Mucosa of rectum (tissue), 2 donors: ENCODE measurements at regions not wholly inside any gene's neighbourhood (a gene's known extent, or its start where the extent isn't known, plus 50 kb on each side); places are given as distances from the start of the nearest gene placed in this dataset.
A peak's percentile ranks its signal among the peaks of the same experiment; 100 is the strongest.

Experiments used
- H3K27ac ChIP-seq, 2 donors: one replicate each; pipeline ENCODE4 v1.7.0; 2013; ENCODE audit warnings: inconsistent platforms in 2 of 2, low read depth in 2 of 2, low read length in 2 of 2
- H3K27me3 ChIP-seq, 2 donors: one replicate each; pipeline ENCODE4 v1.7.0; 2013; ENCODE audit warnings: low read length in 2 of 2; ENCODE audit not compliant: control insufficient read depth in 2 of 2, insufficient read depth in 2 of 2
- H3K36me3 ChIP-seq, 2 donors: one replicate each; pipeline ENCODE4 v1.7.0; 2013; ENCODE audit warnings: low read length in 2 of 2; ENCODE audit not compliant: control insufficient read depth in 2 of 2, insufficient read depth in 2 of 2
- H3K4me1 ChIP-seq, 2 donors: one replicate each; pipeline ENCODE4 v1.7.0; 2013; ENCODE audit warnings: low read length in 2 of 2, mild to moderate bottlenecking in 1 of 2; ENCODE audit not compliant: control insufficient read depth in 2 of 2, insufficient read depth in 2 of 2
- H3K4me3 ChIP-seq, 2 donors: one replicate each; pipeline ENCODE4 v1.7.0; 2013; ENCODE audit warnings: low read length in 2 of 2
- H3K9ac ChIP-seq, 2 donors: one replicate each; pipeline ENCODE4 v1.7.0; 2013; ENCODE audit warnings: low read length in 2 of 2, low read depth in 1 of 2, mild to moderate bottlenecking in 1 of 2
- H3K9me3 ChIP-seq, 2 donors: one replicate each; pipeline ENCODE4 v1.7.0; 2013; ENCODE audit warnings: low read length in 2 of 2; ENCODE audit not compliant: control insufficient read depth in 2 of 2
- donor health status: healthy.
- donor health status: Normal muscosa, but diverticular disease.

GRCh38 chr14:34065236-34065635 lies 114.4 kb upstream of the EGLN3 start:
- Histone ChIP-seq H3K9ac (no peak overlapping the region), H3K27ac (no peak overlapping the region), H3K4me1 (peaks cover 3 to 7% of the 10 kb centered on the region in 2 donors), H3K36me3 (no peaks in the 10 kb centered on the region), H3K4me3 (no peak overlapping the region), H3K27me3 (no peaks in the 10 kb centered on the region), H3K9me3 (no peaks in the 10 kb centered on the region)

DNA sequence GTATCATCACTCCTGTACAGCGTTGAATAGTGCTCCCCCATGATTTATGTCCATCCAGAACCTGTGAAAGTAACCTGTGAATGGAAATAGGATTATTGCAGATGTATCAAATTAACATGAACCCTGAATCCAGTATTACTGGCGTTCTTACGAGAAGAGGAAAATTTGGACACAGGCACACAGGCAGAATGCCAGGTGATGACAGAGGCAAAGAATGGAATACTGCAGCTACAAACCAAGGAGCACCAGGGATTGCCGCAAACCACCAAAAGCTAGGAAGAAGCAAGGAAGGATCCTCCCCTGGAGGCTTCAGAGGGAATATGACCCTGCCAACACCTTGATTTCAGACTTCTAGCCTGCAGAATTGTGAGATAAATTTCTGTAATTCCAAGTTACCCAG lies 113.5 kb upstream of the EGLN3 start:
- Histone ChIP-seq H3K4me1 (peaks cover 8 to 13% of the 10 kb centered on the region in 2 donors), H3K9ac (no peak overlapping the region), H3K9me3 (no peaks in the 10 kb centered on the region), H3K27me3 (no peaks in the 10 kb centered on the region), H3K27ac (no peak overlapping the region), H3K36me3 (no peaks in the 10 kb centered on the region), H3K4me3 (no peak overlapping the region)

- Histone ChIP-seq H3K27me3 (no peaks in the 10 kb centered on the region), H3K9me3 (no peaks in the 10 kb centered on the region), H3K27ac (no peak overlapping the region), H3K9ac (no peak overlapping the region), H3K4me1 (peaks cover 11 to 15% of the 10 kb centered on the region in 2 donors), H3K36me3 (no peaks in the 10 kb centered on the region), H3K4me3 (no peak overlapping the region)
These were observed 112.7 kb upstream of the EGLN3 start for GRCh38 chr14:34063470-34064164.

DNA sequence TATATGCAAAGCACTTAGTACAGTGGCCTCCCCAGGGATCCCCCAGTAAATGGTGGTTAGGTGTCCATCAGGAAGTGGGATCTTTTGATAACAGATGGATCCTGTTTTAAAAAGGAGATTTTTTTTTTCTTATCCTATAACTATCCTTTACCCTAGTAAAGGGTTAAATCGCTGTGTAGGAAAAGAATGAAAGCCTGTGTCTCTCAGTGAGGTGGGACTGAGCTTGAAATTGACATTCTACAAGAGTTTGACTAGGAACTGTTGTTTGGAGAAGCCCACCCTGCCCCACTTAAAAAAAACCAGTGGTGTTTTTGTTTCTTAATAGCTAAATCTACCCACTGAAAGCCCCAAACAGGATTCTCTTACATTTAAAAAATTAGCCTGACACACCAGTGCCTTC lies 112.2 kb upstream of the EGLN3 start:
- Histone ChIP-seq H3K9ac (no peak overlapping the region), H3K27ac (no peak overlapping the region), H3K36me3 (no peaks in the 10 kb centered on the region), H3K27me3 (no peaks in the 10 kb centered on the region), H3K4me3 (no peak overlapping the region), H3K9me3 (no peaks in the 10 kb centered on the region), H3K4me1 (peaks cover 11 to 15% of the 10 kb centered on the region in 2 donors)

GRCh38 chr14:34062353-34062973 lies 111.6 kb upstream of the EGLN3 start:
- H3K4me1 ChIP-seq: peaks cover 11 to 15% of the 10 kb centered on the region in 2 donors
- no peak overlapping the region for H3K27ac ChIP-seq
- H3K36me3 ChIP-seq: no peaks in the 10 kb centered on the region

GRCh38 chr14:34060651-34060999 lies 109.8 kb upstream of the EGLN3 start:
- H3K4me3 ChIP-seq: peak overlapping the region; percentile 73 to 74
- H3K27me3 ChIP-seq: no peaks in the 10 kb centered on the region
- peak overlapping the region; percentile 92 to 97 for H3K27ac ChIP-seq
- peaks cover 11 to 15% of the 10 kb centered on the region in 2 donors for H3K4me1 ChIP-seq
- no peaks in the 10 kb centered on the region for H3K36me3 ChIP-seq
- H3K9me3 ChIP-seq: no peaks in the 10 kb centered on the region
- H3K9ac ChIP-seq: peak overlapping the region; percentile 80 to 95

More at GRCh38 chr14:34062353-34062973, 111.6 kb upstream of the EGLN3 start:
- H3K4me3 ChIP-seq: no peak overlapping the region
- H3K9ac ChIP-seq: no peak overlapping the region
- H3K9me3 ChIP-seq: no peaks in the 10 kb centered on the region
- H3K27me3 ChIP-seq: no peaks in the 10 kb centered on the region

DNA sequence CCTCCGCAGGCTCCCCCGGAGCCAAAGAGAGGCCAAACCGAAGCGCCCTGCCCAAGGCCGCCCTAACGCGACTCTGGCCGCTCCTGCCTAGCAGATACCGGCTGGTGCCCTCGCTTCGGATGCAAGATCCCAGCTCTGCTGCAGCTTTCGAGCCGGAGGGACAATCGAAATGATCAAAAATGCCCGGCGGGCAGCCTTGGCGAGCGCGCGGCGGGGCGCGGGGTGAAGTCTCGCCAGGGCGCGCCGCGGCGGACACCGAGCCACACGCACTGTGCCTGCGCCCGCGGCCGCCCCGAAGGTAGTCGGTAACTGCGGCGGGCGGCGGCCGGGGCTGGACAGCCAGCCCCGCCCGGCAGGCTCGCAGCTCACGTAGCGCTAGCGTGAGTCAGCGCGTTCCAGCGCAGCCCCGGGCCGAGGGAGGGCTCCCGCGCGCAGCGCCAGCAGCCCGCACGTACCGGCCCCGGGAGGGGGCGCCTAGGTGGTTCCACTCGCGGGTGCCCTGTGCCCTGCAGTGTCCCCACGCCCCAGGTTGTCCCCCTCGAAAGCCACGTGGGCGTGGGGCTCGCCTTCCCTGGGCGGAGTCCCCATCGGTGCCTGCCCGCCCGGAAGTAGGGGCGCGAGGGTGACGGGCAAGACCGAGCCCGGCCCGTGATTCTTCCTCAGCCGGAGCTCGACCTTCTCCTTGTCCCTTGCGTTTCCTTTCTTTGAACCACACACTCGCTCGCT lies 109.2 kb upstream of the EGLN3 start:
- Histone ChIP-seq H3K27me3 (no peaks in the 10 kb centered on the region), H3K27ac (peak overlapping the region; percentile 92 to 97), H3K9me3 (no peaks in the 10 kb centered on the region), H3K4me1 (peaks cover 11 to 15% of the 10 kb centered on the region in 2 donors), H3K4me3 (peak overlapping the region; percentile 73 to 74), H3K36me3 (no peaks in the 10 kb centered on the region), H3K9ac (peak overlapping the region; percentile 87 to 95)

DNA sequence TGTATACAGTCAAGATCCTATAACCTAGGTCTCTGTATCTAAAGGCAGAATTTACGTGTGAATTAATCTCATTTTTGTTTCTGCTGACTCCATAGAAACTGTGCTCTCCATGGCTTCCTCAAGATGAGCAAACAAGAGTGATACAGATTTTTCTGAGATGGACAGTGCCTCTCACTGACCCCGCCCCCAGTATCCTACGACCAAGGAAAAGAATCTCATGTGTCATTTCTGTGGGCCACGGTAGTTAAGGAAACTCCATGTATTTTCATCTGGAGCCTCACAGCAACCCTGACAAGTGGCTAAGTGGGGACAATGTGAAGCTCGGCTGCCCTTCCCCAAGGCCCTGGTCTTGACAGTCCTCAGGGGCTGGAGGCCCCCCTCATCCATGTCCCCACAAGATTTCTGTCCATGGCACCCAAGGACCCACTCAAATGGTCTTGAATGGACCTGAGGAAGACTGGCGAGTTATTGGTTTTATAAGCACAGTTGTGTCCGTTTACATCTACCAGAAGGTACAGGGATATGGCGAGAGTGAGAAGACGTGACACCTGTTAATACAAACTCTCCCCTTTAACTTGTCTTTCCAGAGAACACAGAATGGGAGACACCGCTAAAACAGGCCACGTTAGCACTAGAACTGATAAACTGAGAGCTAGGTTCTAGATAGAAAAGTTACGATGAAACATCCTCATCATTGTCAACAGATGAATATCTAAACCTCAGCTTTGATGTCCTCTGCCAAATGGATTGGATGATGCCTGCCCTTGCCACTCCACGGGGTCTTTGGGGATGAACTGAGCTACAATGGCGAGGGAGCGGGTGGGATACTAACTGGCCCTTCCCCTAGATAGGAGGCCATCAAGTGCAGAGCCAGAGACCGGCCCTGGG lies 108.4 kb upstream of the EGLN3 start:
- H3K27me3 ChIP-seq: no peaks in the 10 kb centered on the region
- H3K9me3 ChIP-seq: no peaks in the 10 kb centered on the region
- no peaks in the 10 kb centered on the region for H3K36me3 ChIP-seq
- peak overlapping the region; percentile 92 to 97 for H3K27ac ChIP-seq
- H3K4me1 ChIP-seq: peaks cover 11 to 15% of the 10 kb centered on the region in 2 donors
- H3K4me3 ChIP-seq: peak overlapping the region; percentile 73 to 74
- peak overlapping the region; percentile 87 to 95 for H3K9ac ChIP-seq

DNA sequence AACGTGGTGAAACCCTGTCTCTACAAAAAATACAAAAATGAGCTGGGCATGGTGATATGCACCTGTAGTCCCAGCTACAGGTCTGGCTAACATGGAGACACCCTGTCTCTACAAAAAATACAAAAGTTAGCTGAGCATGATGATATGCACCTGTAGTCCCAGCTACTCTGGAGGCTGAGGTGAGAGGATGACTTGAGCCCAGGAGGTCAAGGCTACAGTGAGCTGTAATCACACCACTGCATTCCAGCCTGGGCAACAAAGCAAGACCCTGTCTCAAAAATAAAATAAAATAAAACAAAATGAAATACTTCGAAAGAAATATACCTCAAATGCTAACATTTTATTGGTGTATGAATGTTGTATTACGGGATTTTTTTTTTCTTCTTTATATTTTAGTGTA lies 107.6 kb upstream of the EGLN3 start:
- H3K4me1 ChIP-seq: peaks cover 11 to 17% of the 10 kb centered on the region in 2 donors
- H3K27me3 ChIP-seq: no peaks in the 10 kb centered on the region
- no peaks in the 10 kb centered on the region for H3K36me3 ChIP-seq
- H3K4me3 ChIP-seq: no peak overlapping the region
- no peaks in the 10 kb centered on the region for H3K9me3 ChIP-seq
- no peak overlapping the region for H3K27ac ChIP-seq
- H3K9ac ChIP-seq: no peak overlapping the region
